ENCODE measurements at regions not wholly inside any gene's neighbourhood (a gene's known extent, or its start where the extent isn't known, plus 50 kb on each side); places are given as distances from the start of the nearest gene placed in this dataset.

DNA sequence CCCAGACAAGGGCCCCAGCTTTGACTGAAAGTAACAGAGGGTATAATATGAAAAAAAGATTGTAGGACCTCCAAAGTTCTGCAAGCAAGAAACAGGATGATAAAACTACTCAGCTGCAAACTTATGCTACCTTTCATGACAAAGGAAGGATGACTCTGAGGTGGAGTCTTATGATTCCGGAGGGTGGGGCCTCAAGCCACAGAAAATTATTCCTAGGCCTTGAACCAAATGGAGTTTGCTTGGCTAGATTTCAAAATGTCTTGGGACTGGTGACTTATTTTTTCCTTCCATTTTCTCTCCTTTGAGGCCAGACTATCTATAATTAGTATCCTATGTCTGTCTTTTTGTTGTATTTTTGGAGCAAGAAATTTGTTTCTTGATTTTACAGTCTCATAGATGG lies 336.4 kb downstream of the LRIG3 start:
- no peak overlapping the region for H3K4me3 ChIP-seq
- no peak for DNase-seq (ENCODE audit: low spot score)
- H3K36me3 ChIP-seq, result no peaks in the 10 kb centered on the region
- H3K27ac ChIP-seq, result no peak overlapping the region
- no peaks in the 10 kb centered on the region for H3K27me3 ChIP-seq (replicated peaks; ENCODE audit: insufficient read depth)
- TF ChIP-seq, protein P1, sequence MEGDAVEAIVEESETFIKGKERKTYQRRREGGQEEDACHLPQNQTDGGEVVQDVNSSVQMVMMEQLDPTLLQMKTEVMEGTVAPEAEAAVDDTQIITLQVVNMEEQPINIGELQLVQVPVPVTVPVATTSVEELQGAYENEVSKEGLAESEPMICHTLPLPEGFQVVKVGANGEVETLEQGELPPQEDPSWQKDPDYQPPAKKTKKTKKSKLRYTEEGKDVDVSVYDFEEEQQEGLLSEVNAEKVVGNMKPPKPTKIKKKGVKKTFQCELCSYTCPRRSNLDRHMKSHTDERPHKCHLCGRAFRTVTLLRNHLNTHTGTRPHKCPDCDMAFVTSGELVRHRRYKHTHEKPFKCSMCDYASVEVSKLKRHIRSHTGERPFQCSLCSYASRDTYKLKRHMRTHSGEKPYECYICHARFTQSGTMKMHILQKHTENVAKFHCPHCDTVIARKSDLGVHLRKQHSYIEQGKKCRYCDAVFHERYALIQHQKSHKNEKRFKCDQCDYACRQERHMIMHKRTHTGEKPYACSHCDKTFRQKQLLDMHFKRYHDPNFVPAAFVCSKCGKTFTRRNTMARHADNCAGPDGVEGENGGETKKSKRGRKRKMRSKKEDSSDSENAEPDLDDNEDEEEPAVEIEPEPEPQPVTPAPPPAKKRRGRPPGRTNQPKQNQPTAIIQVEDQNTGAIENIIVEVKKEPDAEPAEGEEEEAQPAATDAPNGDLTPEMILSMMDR (IDR thresholded peaks at IDR 0.05), result no peak
- ATAC-seq (ENCODE audit: insufficient number of reproducible peaks, low FRiP score, low read depth), result no peak
- peaks cover 9 to 20% of the 10 kb centered on the region in 2 donors for H3K4me1 ChIP-seq (ENCODE audit: control insufficient read depth in 1 of 2, low read depth in 2 of 2)
- H3K9me3 ChIP-seq, result no peaks in the 10 kb centered on the region

DNA sequence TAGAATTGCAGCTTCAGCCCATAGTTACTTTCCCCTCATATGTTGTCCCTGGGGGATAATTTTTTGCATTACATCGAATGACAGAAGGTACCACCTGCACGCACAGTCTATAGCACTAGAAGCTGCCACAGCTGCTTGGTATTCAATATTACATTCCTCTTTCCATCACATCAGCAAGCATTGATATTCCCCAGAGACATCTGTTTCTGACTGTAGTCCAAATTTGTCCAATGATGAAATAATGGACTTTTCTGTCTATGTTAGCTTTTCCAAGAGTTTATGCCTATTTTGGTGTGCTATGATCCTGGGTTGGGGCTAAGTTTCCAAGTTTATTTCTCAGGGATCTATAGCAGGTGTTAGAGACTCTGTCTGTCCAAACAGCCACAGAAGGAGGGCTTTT lies 335.4 kb downstream of the LRIG3 start:
- Histone ChIP-seq H3K27ac (no peak overlapping the region), H3K9me3 (no peaks in the 10 kb centered on the region), H3K27me3 (replicated peaks; ENCODE audit: insufficient read depth) (no peaks in the 10 kb centered on the region), H3K4me3 (no peak overlapping the region), H3K4me1 (ENCODE audit: control insufficient read depth in 1 of 2, low read depth in 2 of 2) (peaks cover 9 to 20% of the 10 kb centered on the region in 2 donors), H3K36me3 (no peaks in the 10 kb centered on the region)
- TF ChIP-seq, protein P1 (IDR thresholded peaks at IDR 0.05), result no peak
- ATAC-seq (ENCODE audit: insufficient number of reproducible peaks, low FRiP score, low read depth) (no peak), DNase-seq (ENCODE audit: low spot score) (no peak)

DNA sequence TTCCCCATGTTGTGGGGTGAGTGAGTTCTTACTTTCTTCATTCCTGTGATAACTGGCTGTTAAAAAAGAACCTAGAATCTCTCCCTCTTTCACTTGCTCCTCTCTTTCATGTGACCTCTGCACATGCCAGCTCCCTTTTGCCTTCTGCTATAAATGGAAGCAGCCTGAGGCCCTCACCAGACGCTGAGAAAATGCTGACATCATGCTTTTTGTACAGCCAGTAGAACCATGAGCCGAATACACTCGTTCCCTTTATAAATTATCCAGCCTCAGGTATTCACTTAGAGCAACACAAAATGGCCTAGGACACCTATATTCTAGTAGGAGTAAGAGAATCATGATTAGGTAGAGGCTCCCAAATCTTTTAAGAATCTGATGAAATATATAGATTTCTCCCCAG lies 333.5 kb downstream of the LRIG3 start:
- Histone ChIP-seq H3K4me3 (no peak overlapping the region), H3K27me3 (replicated peaks; ENCODE audit: insufficient read depth) (no peaks in the 10 kb centered on the region), H3K27ac (no peak overlapping the region), H3K9me3 (no peaks in the 10 kb centered on the region), H3K36me3 (no peaks in the 10 kb centered on the region), H3K4me1 (ENCODE audit: control insufficient read depth in 1 of 2, low read depth in 2 of 2) (peaks cover 9 to 20% of the 10 kb centered on the region in 2 donors)
- TF ChIP-seq, protein P1 (IDR thresholded peaks at IDR 0.05), result no peak
- ATAC-seq (ENCODE audit: insufficient number of reproducible peaks, low FRiP score, low read depth) (no peak), DNase-seq (ENCODE audit: low spot score) (no peak)

DNA sequence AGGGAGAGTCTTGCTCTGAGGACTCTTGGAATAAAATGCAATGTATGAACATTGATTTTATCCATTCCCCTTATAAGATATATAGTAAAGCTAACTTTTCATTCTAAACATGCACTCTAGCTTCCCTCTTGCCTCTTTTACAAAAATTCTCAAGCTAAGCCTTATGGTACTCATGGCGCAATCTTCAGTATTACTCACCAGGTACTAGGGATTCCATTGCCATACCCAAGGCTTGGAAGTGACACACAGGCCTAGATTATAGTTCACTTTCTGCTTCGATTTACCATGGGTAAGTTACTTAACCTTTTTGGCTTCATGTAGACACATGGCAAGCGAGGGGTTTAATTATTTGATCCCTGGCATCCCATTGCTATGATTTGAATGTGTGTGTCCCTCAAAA lies 331.5 kb downstream of the LRIG3 start:
- Histone ChIP-seq H3K27ac (no peak overlapping the region), H3K36me3 (no peaks in the 10 kb centered on the region), H3K27me3 (replicated peaks; ENCODE audit: insufficient read depth) (no peaks in the 10 kb centered on the region), H3K4me3 (no peak overlapping the region), H3K9me3 (no peaks in the 10 kb centered on the region), H3K4me1 (ENCODE audit: control insufficient read depth in 1 of 2, low read depth in 2 of 2) (peaks cover 9 to 28% of the 10 kb centered on the region in 2 donors)
- ATAC-seq (ENCODE audit: insufficient number of reproducible peaks, low FRiP score, low read depth) (no peak), DNase-seq (ENCODE audit: low spot score) (no peak)
- TF ChIP-seq, protein P1 (IDR thresholded peaks at IDR 0.05), result no peak

DNA sequence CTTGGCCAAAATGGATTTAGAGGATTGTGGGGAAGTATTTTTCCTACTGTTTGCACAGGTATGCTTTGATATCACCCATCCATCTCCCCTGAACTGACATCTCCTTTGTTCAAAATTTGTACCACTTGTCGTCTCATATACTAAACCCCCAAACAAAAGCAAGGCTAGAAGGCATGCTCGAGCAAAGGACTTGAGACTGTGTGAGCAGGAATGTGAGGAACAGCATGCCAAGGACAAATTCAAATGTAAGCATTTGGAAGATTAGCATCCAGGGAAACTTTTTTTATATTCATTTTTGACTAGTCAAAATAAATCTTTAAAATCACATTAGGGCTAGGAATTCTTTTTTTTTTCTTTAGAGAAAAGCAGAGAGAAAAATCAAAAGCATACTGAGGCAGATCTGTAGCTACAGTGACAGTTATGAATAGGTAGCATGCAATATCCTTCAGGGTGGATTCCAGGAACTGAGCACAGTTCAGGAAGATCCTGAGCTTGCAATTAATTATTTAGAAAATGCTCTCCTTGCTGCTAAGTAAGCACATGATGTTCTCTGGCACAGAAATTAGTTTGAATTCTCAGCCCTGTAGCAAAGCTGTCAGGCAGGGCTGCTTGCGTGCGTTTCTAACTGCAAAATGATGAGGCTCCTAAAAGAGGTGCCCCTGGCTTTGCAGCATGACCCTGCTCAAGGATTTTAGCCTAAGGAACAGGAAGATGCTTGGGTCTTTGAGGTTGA lies 327.7 kb downstream of the LRIG3 start:
- no peak for DNase-seq (ENCODE audit: low spot score)
- no peak overlapping the region for H3K27ac ChIP-seq

More for the DNA sequence above, 327.7 kb downstream of the LRIG3 start:
- TF ChIP-seq, protein P1 (IDR thresholded peaks at IDR 0.05), result no peak
- no peak for ATAC-seq (ENCODE audit: insufficient number of reproducible peaks, low FRiP score, low read depth)
- H3K27me3 ChIP-seq (replicated peaks; ENCODE audit: insufficient read depth), result no peaks in the 10 kb centered on the region
- peaks cover 0 to 10% of the 10 kb centered on the region in 2 donors for H3K4me1 ChIP-seq (ENCODE audit: control insufficient read depth in 1 of 2, low read depth in 2 of 2)
- no peak overlapping the region for H3K4me3 ChIP-seq
- no peaks in the 10 kb centered on the region for H3K9me3 ChIP-seq
- no peaks in the 10 kb centered on the region for H3K36me3 ChIP-seq

Measured in thoracic aorta (tissue), 2 donors.